Urothelium cell line (cell line): ENCODE measurements at regions not wholly inside any gene's neighbourhood (a gene's known extent, or its start where the extent isn't known, plus 50 kb on each side); places are given as distances from the start of the nearest gene placed in this dataset.
A peak's percentile ranks its signal among the peaks of the same experiment; 100 is the strongest.
"Not testable (repeated sequence)": the region's sequence is repeated elsewhere in the genome, so short reads cannot be mapped to it uniquely, and the experiment has no call there.

ENCODE experiments used
- DNase-seq: peaks from one replicate; pipeline ENCODE4 v3.0.0; 2011; ENCODE audit warnings: low spot score, mixed read lengths
- FAIRE-seq: peaks from 2 replicates; lab custom pipeline; 2011; peaks lifted over from hg19 to GRCh38; lab: Jason Lieb, UNC

GRCh38 chr1:211206981-211207380 is 52.2 kb upstream of the RCOR3 start:
- no peak for DNase-seq
- no peak for FAIRE-seq

- no peak for DNase-seq
- FAIRE-seq, result no peak
These were observed 58.9 kb upstream of the RCOR3 start for GRCh38 chr1:211200311-211200710.

GRCh38 chr1:211198880-211199279 is 60.3 kb upstream of the RCOR3 start:
- DNase-seq (no peak), FAIRE-seq (no peak)

GRCh38 chr1:211198111-211198510 is 61.1 kb upstream of the RCOR3 start:
- DNase-seq (peak; percentile 41), FAIRE-seq (no peak)

GRCh38 chr1:211196880-211197279 is 62.3 kb upstream of the RCOR3 start:
- DNase-seq (no peak), FAIRE-seq (no peak)

- FAIRE-seq, result no peak
These were observed 60.9 kb upstream of the KCNH1 start for GRCh38 chr1:211194826-211195225.

GRCh38 chr1:211192227-211192626 is 58.3 kb upstream of the KCNH1 start:
- DNase-seq (no peak), FAIRE-seq (no peak)

More at GRCh38 chr1:211194826-211195225, 60.9 kb upstream of the KCNH1 start:
- no peak for DNase-seq

- not testable (repeated sequence) for DNase-seq, FAIRE-seq
These were observed 54.8 kb upstream of the KCNH1 start for GRCh38 chr1:211188721-211189120.

- FAIRE-seq (no peak), DNase-seq (no peak)
These were observed 49.9 kb upstream of the KCNH1 start for GRCh38 chr1:211183747-211184313.
